A549 (cell line): ENCODE measurements at regions not wholly inside any gene's neighbourhood (a gene's known extent, or its start where the extent isn't known, plus 50 kb on each side); places are given as distances from the start of the nearest gene placed in this dataset.

ENCODE experiments used
- CEBPB ChIP-seq, 2 experiments: fragments of >200 bp in 1 of 2; sonication (Bioruptor Twin) in 1 of 2; formaldehyde crosslinking in 1 of 2; IDR thresholded peaks; 2 replicates each; pipeline ENCODE4 v1.6.1; 2012 to 2016
- CTCF ChIP-seq: fragments of >200 bp; sonication (Bioruptor Twin); formaldehyde crosslinking; IDR thresholded peaks from 3 replicates; pipeline ENCODE4 v1.5.1; 2016
- JUN ChIP-seq, 2 experiments: fragments of >200 bp; sonication (Bioruptor Twin); formaldehyde crosslinking; IDR thresholded peaks; 2 replicates in 1 of 2; 3 replicates in 1 of 2; pipeline ENCODE4 v1.6.1; 2016 to 2017
- JUNB ChIP-seq: fragments of >200 bp; sonication (Bioruptor Twin); formaldehyde crosslinking; IDR thresholded peaks from 2 replicates; pipeline ENCODE4 v1.6.1; 2016
- POLR2A ChIP-seq: IDR thresholded peaks from 2 replicates; pipeline ENCODE4 v1.6.1; 2012; ENCODE audit warnings: mild to moderate bottlenecking, low read length
- RAD21 ChIP-seq, 2 experiments: fragments of >200 bp in 1 of 2; sonication (Bioruptor Twin) in 1 of 2; formaldehyde crosslinking in 1 of 2; IDR thresholded peaks in 1 of 2; conservative IDR thresholded peaks in 1 of 2; 2 replicates in 1 of 2; 3 replicates in 1 of 2; pipeline ENCODE4 v1.6.1; 2012 to 2018; ENCODE audit warnings: inconsistent platforms in 1 of 2
- SMC3 ChIP-seq: fragments of >200 bp; sonication (Bioruptor Twin); formaldehyde crosslinking; IDR thresholded peaks from 3 replicates; pipeline ENCODE4 v1.6.1; 2018; ENCODE audit warnings: inconsistent platforms

- TF ChIP-seq SMC3 (no peak), CTCF (no peak), JUNB (no peak), RAD21 (conservative IDR thresholded peaks at IDR 0.05 in 1 of 2, IDR thresholded peaks at IDR 0.05 in 1 of 2) (no peak), POLR2A (no peak), CEBPB (IDR thresholded peaks at IDR 0.05) (no peak), JUN (IDR thresholded peaks at IDR 0.05) (no peak)
Measured at GRCh38 chr3:76432396-76432795, 607.5 kb upstream of the ROBO2 start.
